Natural killer cell (primary cell): ENCODE measurements at regions not wholly inside any gene's neighbourhood (a gene's known extent, or its start where the extent isn't known, plus 50 kb on each side); places are given as distances from the start of the nearest gene placed in this dataset.
"Not testable (repeated sequence)": the region's sequence is repeated elsewhere in the genome, so short reads cannot be mapped to it uniquely, and the experiment has no call there.

Source experiments
- ATAC-seq, 3 donors: fragments of 150-1000 bp in 2 of 3; fragments of 200-7000 bp in 1 of 3; cut with Tn5 transposase; 1 replicate in 1 of 3; 2 replicates in 2 of 3; pipeline ENCODE4 v1.10.0; 2021; ENCODE audit warnings: mild to moderate bottlenecking in 2 of 3, moderate library complexity in 2 of 3
- DNase-seq, 2 donors: peaks; one replicate each; pipeline versions ENCODE4 v3.0.0 to v3.0.0-alpha.2; 2013 to 2021; ENCODE audit warnings: mixed read lengths in 1 of 2
- H3K27ac ChIP-seq: one replicate; pipeline ENCODE4 v1.5.1; 2013; ENCODE audit warnings: mild to moderate bottlenecking, low read length
- H3K27me3 ChIP-seq: one replicate; pipeline ENCODE4 v1.6.1; 2013; ENCODE audit warnings: low read length; ENCODE audit not compliant: control insufficient read depth, insufficient read depth
- H3K36me3 ChIP-seq: one replicate; pipeline ENCODE4 v1.6.1; 2013; ENCODE audit warnings: low read length; ENCODE audit not compliant: control insufficient read depth, insufficient read depth
- H3K4me1 ChIP-seq: one replicate; pipeline ENCODE4 v1.6.1; 2013; ENCODE audit warnings: low read length; ENCODE audit not compliant: control insufficient read depth, insufficient read depth
- H3K4me3 ChIP-seq: one replicate; pipeline ENCODE4 v1.5.1; 2013; ENCODE audit warnings: low read length
- H3K9me3 ChIP-seq: one replicate; pipeline ENCODE4 v1.6.1; 2013; ENCODE audit warnings: low read length; ENCODE audit not compliant: control insufficient read depth, insufficient read depth
- H3K27ac Mint-ChIP-seq, 2 donors: one replicate each; pipeline ENCODE4 v1.8.0; 2022; ENCODE audit warnings: mild to moderate bottlenecking in 2 of 2, mixed read lengths in 2 of 2, moderate library complexity in 1 of 2
- H3K27me3 Mint-ChIP-seq, 2 donors: one replicate each; pipeline ENCODE4 v1.8.0; 2022; ENCODE audit warnings: low read depth in 2 of 2, mixed read lengths in 2 of 2
- H3K36me3 Mint-ChIP-seq: one replicate; pipeline ENCODE4 v1.8.0; 2022; ENCODE audit warnings: mixed read lengths
- H3K4me1 Mint-ChIP-seq, 2 donors: one replicate each; pipeline ENCODE4 v1.8.0; 2022; ENCODE audit warnings: mixed read lengths in 2 of 2
- H3K4me3 Mint-ChIP-seq: one replicate; pipeline ENCODE4 v1.8.0; 2022; ENCODE audit warnings: mild to moderate bottlenecking, moderate library complexity, mixed read lengths
- H3K9me3 Mint-ChIP-seq, 2 donors: one replicate each; pipeline ENCODE4 v1.8.0; 2022; ENCODE audit warnings: mixed read lengths in 2 of 2
- CTCF ChIP-seq: fragments of 200-600 bp; IDR thresholded peaks from one replicate; pipeline ENCODE4 v1.8.0; 2022; ENCODE audit warnings: antibody characterized with exemption
- WGBS: methylation state at CpG from one replicate; pipeline ENCODE4 v1.1.7; 2013; ENCODE audit warnings: missing lambda C conversion rate; ENCODE audit not compliant: insufficient coverage; 5-methylcytosine and 5-hydroxymethylcytosine counted together
- intact Hi-C: fragments of 100-400 bp; cut with micrococcal nuclease; formaldehyde crosslinking; loops from one replicate; pipeline ENCODE4 v1.14.2; 2022

GRCh38 chr20:53779822-53780221, 186.2 kb upstream of the ZNF217 start:
- H3K4me3 ChIP-seq, result no peak overlapping the region
- Mint-ChIP-seq H3K27me3 (no peaks in the 10 kb centered on the region), H3K9me3 (no peaks in the 10 kb centered on the region), H3K4me3 (no peak overlapping the region), H3K27ac (no peak overlapping the region), H3K4me1 (no peaks in the 10 kb centered on the region), H3K36me3 (no peaks in the 10 kb centered on the region)
- no peaks in the 10 kb centered on the region for H3K9me3 ChIP-seq
- no peak for TF ChIP-seq CTCF
- H3K36me3 ChIP-seq, result no peaks in the 10 kb centered on the region
- ATAC-seq (no peak), DNase-seq (no peak)
- H3K4me1 ChIP-seq, result no peaks in the 10 kb centered on the region
- WGBS, result no CpG with 5 or more reads among the region's 1 CpG
- H3K27ac ChIP-seq, result no peak overlapping the region
- intact Hi-C loops, result no loop called here
- no peaks in the 10 kb centered on the region for H3K27me3 ChIP-seq

GRCh38 chr20:53778736-53779135, 185.1 kb upstream of the ZNF217 start:
- Mint-ChIP-seq H3K27ac (no peak overlapping the region), H3K9me3 (no peaks in the 10 kb centered on the region), H3K36me3 (no peaks in the 10 kb centered on the region), H3K27me3 (no peaks in the 10 kb centered on the region), H3K4me3 (no peak overlapping the region), H3K4me1 (no peaks in the 10 kb centered on the region)
- TF ChIP-seq CTCF, result no peak
- H3K4me1 ChIP-seq, result no peaks in the 10 kb centered on the region
- intact Hi-C loops, result no loop called here
- H3K27me3 ChIP-seq, result no peaks in the 10 kb centered on the region
- no peaks in the 10 kb centered on the region for H3K36me3 ChIP-seq
- DNase-seq (no peak), ATAC-seq (no peak)
- H3K4me3 ChIP-seq, result no peak overlapping the region
- 98% methylated on average over 7 of the region's 7 CpGs for WGBS
- no peaks in the 10 kb centered on the region for H3K9me3 ChIP-seq
- no peak overlapping the region for H3K27ac ChIP-seq

- intact Hi-C loops, result no loop called here
- no peaks in the 10 kb centered on the region for H3K9me3 Mint-ChIP-seq
- H3K4me3 ChIP-seq, result no peak overlapping the region
- H3K27ac ChIP-seq, result no peak overlapping the region
- no peak overlapping the region for H3K27ac Mint-ChIP-seq
- no peaks in the 10 kb centered on the region for H3K27me3 Mint-ChIP-seq
- WGBS, result 96% methylated on average over 9 of the region's 9 CpGs
- H3K27me3 ChIP-seq, result no peaks in the 10 kb centered on the region
- no peaks in the 10 kb centered on the region for H3K4me1 Mint-ChIP-seq
- no peaks in the 10 kb centered on the region for H3K36me3 ChIP-seq
- DNase-seq (no peak), ATAC-seq (no peak)
- no peak overlapping the region for H3K4me3 Mint-ChIP-seq
- no peaks in the 10 kb centered on the region for H3K9me3 ChIP-seq
- TF ChIP-seq CTCF, result no peak
- no peaks in the 10 kb centered on the region for H3K36me3 Mint-ChIP-seq
- H3K4me1 ChIP-seq, result no peaks in the 10 kb centered on the region
Measured at GRCh38 chr20:53778041-53778516, 184.4 kb upstream of the ZNF217 start.

- H3K9me3 Mint-ChIP-seq, DNase-seq, ATAC-seq, H3K4me1 Mint-ChIP-seq, H3K27me3 Mint-ChIP-seq, H3K4me1 ChIP-seq, H3K4me3 Mint-ChIP-seq, H3K27ac Mint-ChIP-seq, H3K9me3 ChIP-seq, intact Hi-C loops, H3K36me3 Mint-ChIP-seq, H3K27me3 ChIP-seq, H3K4me3 ChIP-seq, H3K27ac ChIP-seq, H3K36me3 ChIP-seq: not testable (repeated sequence)
- 96% methylated on average over 6 of the region's 7 CpGs for WGBS
Measured at GRCh38 chr20:53777402-53777801, 183.8 kb upstream of the ZNF217 start.
